B cell (primary cell): ENCODE measurements at regions not wholly inside any gene's neighbourhood (a gene's known extent, or its start where the extent isn't known, plus 50 kb on each side); places are given as distances from the start of the nearest gene placed in this dataset.

ENCODE experiments used
- ATAC-seq: fragments of 200-7000 bp; cut with Tn5 transposase; one replicate; pipeline ENCODE4 v1.10.0; 2021; ENCODE audit warnings: low read depth, mild to moderate bottlenecking, moderate number of reproducible peaks, moderate library complexity
- CTCF ChIA-PET: fragments of 350-600 bp; sonication (Branson Sonifier 250); formaldehyde crosslinking; loops from one replicate; lab custom pipeline; 2021; ENCODE audit warnings: antibody characterized with exemption, inconsistent platforms; lab: Charles Lee
- POLR2A ChIA-PET: fragments of 350-600 bp; sonication (Branson Sonifier 250); formaldehyde crosslinking; loops from one replicate; lab custom pipeline; 2021; ENCODE audit warnings: antibody characterized with exemption; lab: Charles Lee
- DNase-seq: peaks from one replicate; pipeline ENCODE4 v3.0.0; 2013
- H2AFZ ChIP-seq: 2 replicates; pipeline ENCODE4 v1.6.1; 2012; ENCODE audit warnings: mild to moderate bottlenecking, low read depth, low read length; ENCODE audit not compliant: insufficient read depth, poor library complexity, severe bottlenecking
- H3K27ac ChIP-seq, 2 donors: 1 replicate in 1 of 2; 2 replicates in 1 of 2; pipeline ENCODE4 v1.5.1; 2012 to 2013; ENCODE audit warnings: low read length in 2 of 2, mild to moderate bottlenecking in 2 of 2, moderate library complexity in 1 of 2
- H3K27me3 ChIP-seq, 4 experiments: fragments of 200-600 bp in 1 of 4; sonication (generic) in 1 of 4; replicated peaks in 1 of 4; 1 replicate in 2 of 4; 2 replicates in 2 of 4; pipeline versions ENCODE4 v1.6.1 to v1.7.0; 2013 to 2016; ENCODE audit warnings: low read length in 3 of 4, mild to moderate bottlenecking in 2 of 4, mixed read lengths in 1 of 4, moderate library complexity in 1 of 4; ENCODE audit not compliant: insufficient read depth in 4 of 4, control insufficient read depth in 3 of 4; ENCODE audit errors: control extremely low read depth in 1 of 4
- H3K36me3 ChIP-seq, 2 experiments: replicated peaks in 1 of 2; 1 replicate in 1 of 2; 2 replicates in 1 of 2; pipeline versions ENCODE4 v1.6.1 to v1.7.1; 2013; ENCODE audit warnings: low read length in 1 of 2; ENCODE audit not compliant: insufficient read depth in 2 of 2, control insufficient read depth in 1 of 2; ENCODE audit errors: control extremely low read depth in 1 of 2, extremely low read depth in 1 of 2
- H3K4me1 ChIP-seq, 2 donors: fragments of 200-600 bp in 1 of 2; sonication (generic) in 1 of 2; 1 replicate in 1 of 2; 2 replicates in 1 of 2; pipeline versions ENCODE4 v1.5.1 to v1.6.1; 2013 to 2017; ENCODE audit warnings: low read length in 2 of 2; ENCODE audit not compliant: control insufficient read depth in 2 of 2, insufficient read depth in 2 of 2
- H3K4me2 ChIP-seq: replicated peaks from 2 replicates; pipeline ENCODE3; 2012; ENCODE audit warnings: mild to moderate bottlenecking, low read depth, low read length; ENCODE audit not compliant: poor library complexity, severe bottlenecking
- H3K4me3 ChIP-seq, 5 experiments: fragments of 200-600 bp in 1 of 5; sonication (generic) in 1 of 5; 1 replicate in 3 of 5; 2 replicates in 2 of 5; pipeline versions ENCODE4 v1.5.1 to v1.7.0; 2011 to 2016; ENCODE audit warnings: low read length in 4 of 5, mild to moderate bottlenecking in 4 of 5, low read depth in 2 of 5, control low read depth in 1 of 5, moderate library complexity in 1 of 5; ENCODE audit not compliant: insufficient read depth in 1 of 5; ENCODE audit errors: control extremely low read depth in 1 of 5, extremely low read depth in 1 of 5
- H3K79me2 ChIP-seq: fragments of 200-600 bp; sonication (generic); one replicate; pipeline ENCODE4 v1.6.0; 2016; ENCODE audit warnings: low read length; ENCODE audit not compliant: control insufficient read depth, insufficient read depth
- H3K9ac ChIP-seq: fragments of 200-600 bp; sonication (generic); 2 replicates; pipeline ENCODE4 v1.6.1; 2017; ENCODE audit warnings: mild to moderate bottlenecking, low read length, moderate library complexity
- H3K9me3 ChIP-seq, 3 donors: one replicate each; pipeline versions ENCODE4 v1.6.1 to v1.7.1; 2013; ENCODE audit warnings: low read length in 2 of 3; ENCODE audit not compliant: control insufficient read depth in 2 of 3, insufficient read depth in 1 of 3; ENCODE audit errors: control extremely low read depth in 1 of 3
- H4K20me1 ChIP-seq: 2 replicates; pipeline ENCODE4 v1.6.0; 2012; ENCODE audit warnings: mild to moderate bottlenecking, low read length; ENCODE audit not compliant: insufficient read depth, control insufficient read depth, poor library complexity, severe bottlenecking
- H3K27ac Mint-ChIP-seq: one replicate; pipeline ENCODE4 v1.8.0; 2021; ENCODE audit warnings: mixed read lengths
- H3K27me3 Mint-ChIP-seq: one replicate; pipeline ENCODE4 v1.8.0; 2021; ENCODE audit warnings: mixed read lengths
- H3K4me1 Mint-ChIP-seq: one replicate; pipeline ENCODE4 v1.8.0; 2021; ENCODE audit warnings: mixed read lengths
- H3K4me3 Mint-ChIP-seq: one replicate; pipeline ENCODE4 v1.8.0; 2021; ENCODE audit warnings: mixed read lengths
- H3K9me3 Mint-ChIP-seq: one replicate; pipeline ENCODE4 v1.8.0; 2022; ENCODE audit warnings: mixed read lengths; ENCODE audit not compliant: insufficient read depth
- EZH2 ChIP-seq: IDR thresholded peaks from 2 replicates; pipeline ENCODE4 v1.6.1; 2012; ENCODE audit warnings: borderline replicate concordance, low read depth, mild to moderate bottlenecking, moderate library complexity, low read length; ENCODE audit not compliant: insufficient read depth, poor library complexity, severe bottlenecking
- WGBS: methylation state at CpG from one replicate; pipeline ENCODE4 v1.1.5; 2013; ENCODE audit warnings: missing lambda C conversion rate; ENCODE audit not compliant: insufficient coverage; 5-methylcytosine and 5-hydroxymethylcytosine counted together
- intact Hi-C: fragments of 100-400 bp; cut with micrococcal nuclease; formaldehyde crosslinking; loops from one replicate; pipeline ENCODE4 v1.10.0; 2022
- TF ChIP-seq, protein P1 (sequence below): fragments of 200-600 bp; IDR thresholded peaks from one replicate; pipeline ENCODE4 v1.8.0; 2022; ENCODE audit warnings: antibody characterized with exemption, mild to moderate bottlenecking

GRCh38 chr3:99016452-99016851 is 115.0 kb upstream of the DCBLD2 start:
- CTCF ChIA-PET = no interaction called here
- Histone ChIP-seq H3K27ac (no peak overlapping the region), H3K4me1 (peaks cover 5 to 6% of the 10 kb centered on the region in 2 donors), H3K4me3 (no peak overlapping the region), H2AFZ (no peak overlapping the region), H3K79me2 (no peaks in the 10 kb centered on the region), H3K27me3 (no peaks in the 10 kb centered on the region), H3K36me3 (no peaks in the 10 kb centered on the region), H4K20me1 (no peaks in the 10 kb centered on the region), H3K9ac (no peak overlapping the region), H3K4me2 (no peak overlapping the region), H3K9me3 (peaks cover 0 to 1% (median 0%) of the 10 kb centered on the region in 3 donors)
- Mint-ChIP-seq H3K4me3 (no peak overlapping the region), H3K27me3 (no peaks in the 10 kb centered on the region), H3K9me3 (no peaks in the 10 kb centered on the region), H3K27ac (no peak overlapping the region), H3K4me1 (peaks cover 12% of the 10 kb centered on the region)
- ATAC-seq (no peak), DNase-seq (no peak)
- POLR2A ChIA-PET = no interaction called here
- no peak for TF ChIP-seq EZH2
- TF ChIP-seq, protein P1, sequence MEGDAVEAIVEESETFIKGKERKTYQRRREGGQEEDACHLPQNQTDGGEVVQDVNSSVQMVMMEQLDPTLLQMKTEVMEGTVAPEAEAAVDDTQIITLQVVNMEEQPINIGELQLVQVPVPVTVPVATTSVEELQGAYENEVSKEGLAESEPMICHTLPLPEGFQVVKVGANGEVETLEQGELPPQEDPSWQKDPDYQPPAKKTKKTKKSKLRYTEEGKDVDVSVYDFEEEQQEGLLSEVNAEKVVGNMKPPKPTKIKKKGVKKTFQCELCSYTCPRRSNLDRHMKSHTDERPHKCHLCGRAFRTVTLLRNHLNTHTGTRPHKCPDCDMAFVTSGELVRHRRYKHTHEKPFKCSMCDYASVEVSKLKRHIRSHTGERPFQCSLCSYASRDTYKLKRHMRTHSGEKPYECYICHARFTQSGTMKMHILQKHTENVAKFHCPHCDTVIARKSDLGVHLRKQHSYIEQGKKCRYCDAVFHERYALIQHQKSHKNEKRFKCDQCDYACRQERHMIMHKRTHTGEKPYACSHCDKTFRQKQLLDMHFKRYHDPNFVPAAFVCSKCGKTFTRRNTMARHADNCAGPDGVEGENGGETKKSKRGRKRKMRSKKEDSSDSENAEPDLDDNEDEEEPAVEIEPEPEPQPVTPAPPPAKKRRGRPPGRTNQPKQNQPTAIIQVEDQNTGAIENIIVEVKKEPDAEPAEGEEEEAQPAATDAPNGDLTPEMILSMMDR = no peak
- WGBS = 100% methylated on average over 1 of the region's 1 CpG
- intact Hi-C loops = no loop called here

- peaks cover 12% of the 10 kb centered on the region for H3K4me1 Mint-ChIP-seq
- ChIA-PET CTCF (interaction anchor here (0.8 kb wide), 1 partner anchor 12 kb away, joined by 3 read pairs; no protein-coding TSS in a partner anchor), POLR2A (no interaction called here)
- no peaks in the 10 kb centered on the region for H3K79me2 ChIP-seq
- TF ChIP-seq, protein P1 = no peak
- TF ChIP-seq EZH2 = no peak
- H3K27me3 ChIP-seq = no peaks in the 10 kb centered on the region
- H3K9me3 ChIP-seq = peaks cover 0 to 1% (median 0%) of the 10 kb centered on the region in 3 donors
- H3K27me3 Mint-ChIP-seq = no peaks in the 10 kb centered on the region
- no peak overlapping the region for H3K4me3 Mint-ChIP-seq
- H3K4me3 ChIP-seq = no peak overlapping the region
- no CpG with 5 or more reads among the region's 3 CpGs for WGBS
- intact Hi-C loops = no loop called here
- no peak for DNase-seq
- no peak overlapping the region for H3K4me2 ChIP-seq
- peaks cover 5 to 6% of the 10 kb centered on the region in 2 donors for H3K4me1 ChIP-seq
- no peaks in the 10 kb centered on the region for H3K9me3 Mint-ChIP-seq
- H3K36me3 ChIP-seq = no peaks in the 10 kb centered on the region
- H3K27ac Mint-ChIP-seq = no peak overlapping the region
- no peak overlapping the region for H2AFZ ChIP-seq
- no peak overlapping the region for H3K9ac ChIP-seq
- H4K20me1 ChIP-seq = no peaks in the 10 kb centered on the region
- no peak for ATAC-seq
- no peak overlapping the region for H3K27ac ChIP-seq
Observed at GRCh38 chr3:99013777-99014315, 112.4 kb upstream of the DCBLD2 start.
